DMS153 (cell line): ENCODE measurements at regions not wholly inside any gene's neighbourhood (a gene's known extent, or its start where the extent isn't known, plus 50 kb on each side); places are given as distances from the start of the nearest gene placed in this dataset.
"Not testable (repeated sequence)": the region's sequence is repeated elsewhere in the genome, so short reads cannot be mapped to it uniquely, and the experiment has no call there.

ENCODE experiments used
- DNase-seq: peaks from one replicate; lab custom pipeline; 2025; lab: John Stamatoyannopoulos, UW

GRCh38 chr2:145591109-145591809 is 1071.3 kb upstream of the ZEB2 start:
- no peak for DNase-seq

DNA sequence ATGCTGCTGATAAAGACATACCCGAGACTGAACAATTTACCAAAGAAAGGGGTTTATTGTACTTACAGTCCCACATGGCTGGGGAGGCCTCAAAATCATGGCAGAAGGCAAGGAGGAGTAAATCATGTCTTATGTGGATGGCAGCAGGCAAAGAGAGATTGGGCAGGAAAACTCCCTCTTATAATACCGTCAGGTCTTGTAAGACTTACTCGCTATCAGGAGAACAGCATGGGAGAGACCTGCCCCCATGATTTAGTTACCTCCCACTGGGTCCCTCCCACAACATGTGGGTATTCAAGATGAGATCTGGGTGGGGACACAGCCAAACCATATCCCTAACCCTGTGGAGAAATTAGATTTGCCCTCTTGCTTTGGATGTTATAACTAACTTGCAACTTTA is 1068.0 kb upstream of the ZEB2 start:
- no peak for DNase-seq

DNA sequence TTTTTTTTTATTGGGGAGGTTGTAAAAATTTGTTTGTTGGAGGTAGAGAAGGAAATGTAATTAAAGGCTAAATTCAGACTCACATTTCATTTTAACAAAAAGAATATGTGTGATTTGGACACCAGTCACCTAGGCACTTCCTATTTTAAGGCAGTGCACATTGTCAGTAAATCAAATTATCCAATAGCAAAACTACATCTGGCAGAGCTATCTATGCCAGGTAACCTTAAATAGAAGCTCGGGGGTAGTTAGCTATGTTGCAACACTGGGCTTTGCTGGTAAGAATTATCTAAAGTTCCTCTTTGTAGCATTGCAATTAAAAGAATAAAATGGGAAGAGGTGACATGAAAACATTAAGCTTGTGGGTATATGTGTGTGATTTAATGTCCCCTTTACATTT is 1064.4 kb upstream of the ZEB2 start:
- no peak for DNase-seq

DNA sequence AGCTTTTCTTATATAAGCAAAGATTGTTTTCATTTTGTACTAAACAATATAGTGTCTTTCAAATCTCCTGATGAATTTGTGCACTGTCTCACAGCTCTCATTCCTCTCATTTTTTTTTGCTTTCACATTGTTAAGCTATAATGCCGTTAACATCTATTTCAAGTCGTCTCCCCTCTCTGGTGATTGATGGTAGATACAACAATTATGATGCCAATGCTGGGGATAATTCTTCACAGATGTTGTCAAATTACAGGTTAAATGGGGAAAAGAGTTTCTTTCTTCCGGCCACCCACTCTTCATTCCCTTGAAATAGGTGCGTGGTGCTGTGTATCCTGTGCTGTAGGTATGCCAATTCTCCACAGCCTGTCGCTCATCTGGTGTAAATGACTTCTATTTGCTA is 1053.7 kb upstream of the ZEB2 start:
- no peak for DNase-seq

DNA sequence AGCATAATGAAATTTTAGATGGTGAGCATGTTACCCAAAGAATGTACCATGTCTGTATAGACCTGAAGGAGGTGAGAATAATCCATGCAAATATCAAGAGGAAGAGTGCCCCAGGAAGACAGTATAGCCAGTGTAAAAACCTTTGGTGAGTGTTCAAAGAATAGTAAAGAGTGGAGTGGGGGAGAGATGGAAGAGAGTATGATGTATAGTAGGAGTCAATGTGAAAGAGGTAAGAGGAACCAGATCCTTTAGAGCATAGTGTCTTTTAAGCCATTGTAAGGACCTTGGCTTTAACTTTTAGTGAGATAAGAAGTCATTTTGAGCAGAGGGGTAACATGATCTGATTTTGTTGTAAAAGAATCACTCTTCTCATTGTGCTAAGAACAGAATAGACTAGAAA is 1052.3 kb upstream of the ZEB2 start:
- no peak for DNase-seq

DNA sequence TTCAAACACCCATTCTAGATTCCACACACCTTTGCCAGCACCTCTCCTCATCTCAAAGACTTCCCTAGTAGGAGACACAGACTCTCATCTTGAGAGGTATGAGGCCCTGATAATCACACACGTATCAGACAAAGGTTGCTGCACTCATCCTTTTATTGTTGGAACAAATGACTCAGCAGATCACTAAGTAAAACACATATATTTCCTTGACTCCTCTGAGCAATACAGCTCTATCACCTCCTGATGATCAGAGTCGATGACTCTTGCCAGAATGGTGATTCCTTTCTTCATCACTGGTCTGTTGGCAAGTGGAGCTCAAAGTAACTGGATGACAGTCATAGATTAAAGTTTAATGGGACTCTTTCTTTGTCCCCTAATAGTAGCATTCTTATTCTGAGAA is 1049.2 kb upstream of the ZEB2 start:
- no peak for DNase-seq

- no peak for DNase-seq
Measured at GRCh38 chr2:145563741-145564615, 1044.1 kb upstream of the ZEB2 start.

GRCh38 chr2:145561152-145561551 is 1041.2 kb upstream of the ZEB2 start:
- no peak for DNase-seq

DNA sequence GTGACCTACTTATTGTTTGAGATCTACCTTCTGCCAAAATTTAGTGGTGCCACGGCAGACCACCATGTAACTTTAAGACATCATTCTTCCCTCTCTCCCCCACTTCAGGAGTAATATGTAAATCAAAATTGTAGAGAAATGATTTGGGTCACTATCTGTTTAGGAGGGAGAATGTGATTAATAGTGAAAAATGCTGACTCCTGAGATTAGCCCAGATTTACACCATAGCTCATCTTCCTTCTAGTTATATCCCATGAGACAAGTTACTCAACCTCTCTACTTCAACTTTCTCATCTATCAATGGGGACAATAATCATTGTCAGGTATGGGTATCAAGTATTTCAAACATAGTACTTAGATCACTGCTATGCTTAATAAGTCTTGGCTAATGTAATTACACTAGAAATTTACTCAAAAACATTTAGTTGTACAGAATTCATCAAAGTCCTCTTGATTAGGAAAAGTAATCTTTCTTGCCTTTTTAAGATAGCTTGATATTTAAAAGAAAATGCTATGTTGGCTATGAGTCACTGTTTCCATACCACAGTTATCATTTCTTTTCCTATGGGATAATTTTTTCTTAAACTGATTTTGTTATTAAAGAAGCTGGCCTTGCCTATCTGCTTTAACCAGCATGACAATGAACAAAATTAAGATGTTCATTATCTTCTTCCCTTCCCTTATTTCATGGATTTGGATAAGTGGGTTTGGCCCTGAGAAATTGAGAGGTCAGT is 1038.9 kb upstream of the ZEB2 start:
- DNase-seq = no peak

DNA sequence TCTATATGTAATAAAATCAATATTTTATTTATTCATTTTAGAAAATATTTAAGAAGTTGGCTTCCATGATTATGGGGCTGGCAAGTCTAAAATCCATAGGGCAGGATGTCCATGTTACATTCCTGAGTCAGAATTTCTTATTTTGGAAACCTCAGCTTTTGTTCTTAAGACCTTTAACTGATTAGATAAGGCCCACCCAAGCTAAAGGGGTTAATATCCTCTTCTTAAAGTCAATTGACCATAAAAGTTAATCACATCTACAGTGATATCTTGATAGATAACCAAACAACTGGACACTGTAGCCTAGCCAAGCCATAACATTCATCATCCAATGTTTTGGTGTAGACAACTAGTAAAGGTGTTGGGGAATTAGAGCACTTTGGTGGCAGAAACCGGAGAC is 1035.4 kb upstream of the ZEB2 start:
- no peak for DNase-seq

GRCh38 chr2:145551686-145552085 is 1031.8 kb upstream of the ZEB2 start:
- no peak for DNase-seq

GRCh38 chr2:145548479-145548878 is 1028.6 kb upstream of the ZEB2 start:
- no peak for DNase-seq

DNA sequence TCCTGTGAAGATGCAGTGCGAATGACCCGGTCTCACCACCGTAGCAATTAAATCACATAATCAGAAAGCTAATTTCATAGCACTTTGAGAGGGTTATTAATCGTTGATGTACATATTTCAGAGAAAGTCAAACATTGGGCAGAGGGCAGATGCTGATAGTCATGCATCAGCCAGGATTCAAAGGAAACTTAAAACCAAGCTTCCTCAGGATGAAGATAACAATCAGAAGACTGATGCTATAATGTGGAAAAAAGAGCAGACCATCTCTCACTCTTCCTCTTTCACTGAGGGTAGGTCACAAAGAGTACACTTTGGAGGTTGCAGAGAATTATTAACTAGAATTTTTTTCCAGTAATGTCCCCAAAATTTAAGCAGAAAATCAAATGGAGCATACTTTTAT is 1027.7 kb upstream of the ZEB2 start:
- DNase-seq = no peak

DNA sequence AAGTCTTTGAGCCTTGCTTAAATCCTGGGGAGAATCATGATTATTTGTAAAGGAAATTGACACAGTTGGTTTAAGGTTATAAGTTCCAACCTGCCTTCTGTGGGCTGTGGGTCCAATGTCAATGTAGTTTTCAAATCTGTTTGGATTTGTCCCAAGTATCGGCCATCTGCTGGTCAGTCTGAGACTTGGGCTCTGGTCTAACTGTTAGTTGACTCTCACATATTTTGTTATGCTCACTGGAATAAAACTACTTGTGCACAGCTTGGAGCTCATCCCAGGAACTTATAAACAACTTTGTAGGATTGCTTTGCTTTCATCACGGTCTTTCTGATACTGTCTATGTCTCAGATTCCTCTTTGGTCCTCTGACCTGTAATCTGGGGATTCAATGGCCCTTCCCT is 1026.2 kb upstream of the ZEB2 start:
- DNase-seq = no peak

DNA sequence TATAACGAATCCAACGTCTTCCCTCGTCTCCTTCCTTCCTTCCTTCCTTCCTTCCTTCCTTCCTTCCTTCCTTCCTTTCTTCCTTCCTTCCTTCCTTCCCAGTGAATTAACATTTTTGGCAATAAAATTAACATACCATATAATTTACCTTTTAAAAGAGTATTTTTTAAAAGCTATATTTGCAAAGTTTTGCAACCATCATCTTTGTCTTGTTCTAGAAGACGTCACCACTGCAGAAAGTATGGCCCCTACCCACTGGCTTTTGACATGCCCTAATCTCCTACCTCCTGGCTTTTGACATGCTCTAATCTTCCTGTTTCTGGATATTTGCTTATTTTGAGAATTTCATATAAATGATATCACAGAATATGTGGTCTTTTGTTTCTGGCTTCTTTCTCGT is 1023.9 kb upstream of the ZEB2 start:
- no peak for DNase-seq

- DNase-seq = no peak
Measured at GRCh38 chr2:145543155-145543554, 1023.2 kb upstream of the ZEB2 start.

DNA sequence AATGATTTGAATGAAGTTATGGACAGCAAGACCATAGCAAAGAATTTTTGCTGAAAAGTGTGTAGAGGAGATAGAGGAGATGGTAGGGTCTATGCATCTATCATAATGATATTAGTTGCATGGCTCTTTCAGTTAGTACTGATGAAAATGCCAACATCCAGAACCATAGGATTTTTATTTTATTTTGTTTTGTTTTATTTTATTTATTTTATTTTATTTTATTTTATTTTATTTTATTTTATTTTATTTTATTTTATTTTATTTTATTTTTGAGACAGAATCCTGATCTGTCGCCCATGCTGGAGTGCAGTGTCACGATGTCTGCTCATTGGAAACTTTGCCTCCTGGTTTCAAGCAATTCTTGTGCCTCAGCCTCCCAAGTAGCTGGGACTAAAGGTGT is 1021.1 kb upstream of the ZEB2 start:
- DNase-seq = no peak

DNA sequence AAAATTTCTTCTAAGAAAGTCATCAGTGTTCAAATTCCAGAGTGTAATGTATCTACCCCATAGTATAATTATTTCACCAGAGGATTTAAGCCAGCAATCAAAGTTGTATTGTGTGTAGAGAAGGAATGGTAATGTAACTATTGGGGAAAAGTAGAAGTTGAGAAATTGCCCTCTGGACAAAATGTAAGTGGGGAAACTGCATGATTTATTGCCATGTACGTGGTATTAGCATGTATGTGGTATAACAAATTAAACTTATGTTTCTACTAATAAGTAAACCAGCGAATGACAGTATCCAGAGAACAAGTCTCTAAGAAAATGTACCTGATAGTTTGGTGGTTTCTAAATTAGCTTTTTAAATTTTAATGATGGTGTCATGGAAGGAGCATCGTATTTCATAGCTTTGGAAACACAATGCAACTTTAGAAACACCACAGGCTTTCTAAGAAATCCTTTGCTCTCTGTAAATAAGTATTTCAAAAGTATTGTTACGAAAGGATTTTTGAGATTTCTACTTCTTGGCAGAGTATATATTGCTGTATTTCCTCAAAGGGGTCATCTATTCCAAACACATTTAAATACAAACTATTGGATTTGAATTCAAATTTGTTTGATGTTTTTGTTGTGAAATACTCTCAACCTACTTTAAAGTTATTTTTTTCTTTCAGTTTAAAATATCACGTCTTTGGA is 1018.9 kb upstream of the ZEB2 start:
- DNase-seq = no peak

DNA sequence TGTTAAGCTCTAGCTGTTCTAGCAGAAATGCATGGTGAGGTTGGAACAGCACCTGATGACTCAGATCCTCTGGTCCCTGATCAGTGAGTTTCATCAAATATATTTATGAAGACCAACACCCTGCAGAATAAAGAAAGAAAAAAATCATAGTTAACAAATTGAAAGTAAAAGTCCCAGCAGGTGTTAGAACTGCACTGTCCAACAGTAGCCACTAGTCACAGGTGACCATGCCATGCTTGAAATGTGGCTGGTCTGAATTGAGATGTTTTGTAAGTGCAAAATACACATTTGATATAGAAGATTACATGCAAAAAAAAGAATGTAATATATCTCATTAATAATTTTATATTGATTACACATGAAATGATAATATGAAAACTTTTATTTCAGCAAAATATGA is 1010.7 kb upstream of the ZEB2 start:
- no peak for DNase-seq

- no peak for DNase-seq
Measured at GRCh38 chr2:145524836-145525235, 1004.9 kb upstream of the ZEB2 start.

DNA sequence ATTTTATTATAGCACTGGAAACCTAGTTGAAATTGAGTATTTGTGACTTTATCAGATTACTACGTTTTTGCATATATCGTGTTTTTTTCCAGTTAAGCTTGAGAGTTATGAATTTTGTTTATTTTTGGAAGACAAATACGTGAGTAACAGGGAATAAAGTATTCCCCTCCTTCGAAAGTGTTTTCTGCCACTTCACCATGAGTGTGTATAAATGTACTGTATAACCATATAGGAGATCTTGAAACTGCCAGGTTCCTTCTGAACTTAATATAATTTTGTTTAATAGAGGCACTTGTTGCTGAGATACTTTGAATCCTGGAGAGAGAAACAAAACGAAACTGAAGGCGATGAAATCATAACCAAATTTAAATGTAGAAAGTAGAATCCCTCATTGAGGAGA is 1004.4 kb upstream of the ZEB2 start:
- no peak for DNase-seq

DNA sequence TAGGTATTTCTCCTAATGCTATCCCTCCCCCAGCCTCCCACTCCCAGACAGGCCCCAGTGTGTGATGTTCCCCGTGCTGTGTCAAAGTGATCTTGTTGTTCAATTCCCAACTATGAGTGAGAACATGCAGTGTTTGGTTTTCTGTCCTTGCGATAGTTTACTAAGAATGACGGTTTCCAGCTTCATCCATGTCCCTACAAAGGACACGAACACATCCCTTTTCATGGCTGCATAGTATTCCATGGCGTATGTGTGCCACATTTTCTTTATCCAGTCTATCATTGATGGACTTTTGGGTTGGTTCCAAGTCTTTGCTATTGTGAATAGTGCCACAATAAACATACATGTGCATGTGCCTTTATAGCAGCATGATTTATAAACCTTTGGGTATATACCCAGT is 999.3 kb upstream of the ZEB2 start:
- not testable (repeated sequence) for DNase-seq
